ENCODE measurements at regions not wholly inside any gene's neighbourhood (a gene's known extent, or its start where the extent isn't known, plus 50 kb on each side); places are given as distances from the start of the nearest gene placed in this dataset.

DNA sequence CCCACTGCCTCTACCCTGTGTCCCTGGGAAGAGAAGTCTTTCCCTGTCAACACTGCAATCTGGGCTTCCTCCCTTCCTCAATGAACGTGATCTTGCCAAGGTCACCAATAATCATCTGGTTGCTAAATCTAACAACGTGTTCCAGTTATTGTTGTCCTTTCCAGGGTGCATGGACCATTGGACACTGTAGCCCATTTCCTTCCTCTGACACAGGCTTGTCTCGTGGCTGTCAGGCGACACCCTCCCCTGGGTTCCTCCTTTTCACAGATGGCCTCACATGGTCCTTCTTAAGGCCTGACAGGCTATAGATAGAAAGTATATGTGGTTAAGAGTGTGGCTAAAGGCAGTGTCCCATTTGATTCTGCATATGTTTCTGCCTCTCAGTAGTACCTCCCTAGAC is 67.7 kb upstream of the STARD13 start:
- TF ChIP-seq, protein P1, sequence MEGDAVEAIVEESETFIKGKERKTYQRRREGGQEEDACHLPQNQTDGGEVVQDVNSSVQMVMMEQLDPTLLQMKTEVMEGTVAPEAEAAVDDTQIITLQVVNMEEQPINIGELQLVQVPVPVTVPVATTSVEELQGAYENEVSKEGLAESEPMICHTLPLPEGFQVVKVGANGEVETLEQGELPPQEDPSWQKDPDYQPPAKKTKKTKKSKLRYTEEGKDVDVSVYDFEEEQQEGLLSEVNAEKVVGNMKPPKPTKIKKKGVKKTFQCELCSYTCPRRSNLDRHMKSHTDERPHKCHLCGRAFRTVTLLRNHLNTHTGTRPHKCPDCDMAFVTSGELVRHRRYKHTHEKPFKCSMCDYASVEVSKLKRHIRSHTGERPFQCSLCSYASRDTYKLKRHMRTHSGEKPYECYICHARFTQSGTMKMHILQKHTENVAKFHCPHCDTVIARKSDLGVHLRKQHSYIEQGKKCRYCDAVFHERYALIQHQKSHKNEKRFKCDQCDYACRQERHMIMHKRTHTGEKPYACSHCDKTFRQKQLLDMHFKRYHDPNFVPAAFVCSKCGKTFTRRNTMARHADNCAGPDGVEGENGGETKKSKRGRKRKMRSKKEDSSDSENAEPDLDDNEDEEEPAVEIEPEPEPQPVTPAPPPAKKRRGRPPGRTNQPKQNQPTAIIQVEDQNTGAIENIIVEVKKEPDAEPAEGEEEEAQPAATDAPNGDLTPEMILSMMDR (conservative IDR thresholded peaks at IDR 0.05; ENCODE audit: low read depth, low read length): no peak
- TF ChIP-seq RFX5 (IDR thresholded peaks at IDR 0.05; ENCODE audit: low read depth, low read length) (no peak), POLR2A (IDR thresholded peaks at IDR 0.05; ENCODE audit: low read depth, low read length) (no peak), MXI1 (IDR thresholded peaks at IDR 0.05; ENCODE audit: borderline replicate concordance, low read depth, low read length) (no peak), MAFK (IDR thresholded peaks at IDR 0.05; ENCODE audit: low read depth, low read length) (no peak), CHD1 (IDR thresholded peaks at IDR 0.05; ENCODE audit: low read depth, low read length) (no peak), BHLHE40 (IDR thresholded peaks at IDR 0.05; ENCODE audit: low read depth, low read length) (no peak)
- TF ChIP-seq, protein P2, sequence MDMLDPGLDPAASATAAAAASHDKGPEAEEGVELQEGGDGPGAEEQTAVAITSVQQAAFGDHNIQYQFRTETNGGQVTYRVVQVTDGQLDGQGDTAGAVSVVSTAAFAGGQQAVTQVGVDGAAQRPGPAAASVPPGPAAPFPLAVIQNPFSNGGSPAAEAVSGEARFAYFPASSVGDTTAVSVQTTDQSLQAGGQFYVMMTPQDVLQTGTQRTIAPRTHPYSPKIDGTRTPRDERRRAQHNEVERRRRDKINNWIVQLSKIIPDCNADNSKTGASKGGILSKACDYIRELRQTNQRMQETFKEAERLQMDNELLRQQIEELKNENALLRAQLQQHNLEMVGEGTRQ (IDR thresholded peaks at IDR 0.05; ENCODE audit: low read depth, low read length): no peak

All from IMR-90 (cell line).